PC-9 (cell line): ENCODE measurements at regions not wholly inside any gene's neighbourhood (a gene's known extent, or its start where the extent isn't known, plus 50 kb on each side); places are given as distances from the start of the nearest gene placed in this dataset.

Experiments
- EZH2 ChIP-seq: fragments of 200-600 bp; sonication (generic); IDR thresholded peaks from 2 replicates; pipeline ENCODE4 v1.8.0; 2017; ENCODE audit warnings: antibody characterized with exemption, low read depth
- TF ChIP-seq, protein P1 (sequence below): fragments of 200-600 bp; sonication (generic); conservative IDR thresholded peaks from 2 replicates; pipeline ENCODE4 v1.6.1; 2017; ENCODE audit warnings: mixed run types, antibody characterized with exemption, mild to moderate bottlenecking, moderate library complexity

DNA sequence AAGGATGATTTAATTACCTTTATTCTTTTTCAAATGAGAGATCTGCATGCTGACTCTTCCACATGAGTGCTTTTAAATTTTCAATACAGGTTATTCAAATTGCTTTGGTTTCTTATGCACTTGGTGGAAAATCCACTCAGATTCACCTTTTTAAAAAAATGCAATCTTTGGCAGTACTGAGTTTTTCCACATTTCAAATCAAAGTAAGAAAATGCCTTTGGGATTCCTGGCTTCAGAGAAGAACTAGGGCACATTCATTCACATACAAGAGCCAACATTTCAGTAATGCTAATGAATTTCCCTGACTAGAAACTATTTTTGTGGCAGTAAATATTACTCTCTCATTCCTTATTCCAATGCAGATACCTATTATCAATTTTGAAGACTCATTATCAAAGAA is 342.2 kb downstream of the ETNK1 start:
- TF ChIP-seq, protein P1, sequence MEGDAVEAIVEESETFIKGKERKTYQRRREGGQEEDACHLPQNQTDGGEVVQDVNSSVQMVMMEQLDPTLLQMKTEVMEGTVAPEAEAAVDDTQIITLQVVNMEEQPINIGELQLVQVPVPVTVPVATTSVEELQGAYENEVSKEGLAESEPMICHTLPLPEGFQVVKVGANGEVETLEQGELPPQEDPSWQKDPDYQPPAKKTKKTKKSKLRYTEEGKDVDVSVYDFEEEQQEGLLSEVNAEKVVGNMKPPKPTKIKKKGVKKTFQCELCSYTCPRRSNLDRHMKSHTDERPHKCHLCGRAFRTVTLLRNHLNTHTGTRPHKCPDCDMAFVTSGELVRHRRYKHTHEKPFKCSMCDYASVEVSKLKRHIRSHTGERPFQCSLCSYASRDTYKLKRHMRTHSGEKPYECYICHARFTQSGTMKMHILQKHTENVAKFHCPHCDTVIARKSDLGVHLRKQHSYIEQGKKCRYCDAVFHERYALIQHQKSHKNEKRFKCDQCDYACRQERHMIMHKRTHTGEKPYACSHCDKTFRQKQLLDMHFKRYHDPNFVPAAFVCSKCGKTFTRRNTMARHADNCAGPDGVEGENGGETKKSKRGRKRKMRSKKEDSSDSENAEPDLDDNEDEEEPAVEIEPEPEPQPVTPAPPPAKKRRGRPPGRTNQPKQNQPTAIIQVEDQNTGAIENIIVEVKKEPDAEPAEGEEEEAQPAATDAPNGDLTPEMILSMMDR, result no peak
- no peak for TF ChIP-seq EZH2
